ENCODE measurements at regions not wholly inside any gene's neighbourhood (a gene's known extent, or its start where the extent isn't known, plus 50 kb on each side); places are given as distances from the start of the nearest gene placed in this dataset.

DNA sequence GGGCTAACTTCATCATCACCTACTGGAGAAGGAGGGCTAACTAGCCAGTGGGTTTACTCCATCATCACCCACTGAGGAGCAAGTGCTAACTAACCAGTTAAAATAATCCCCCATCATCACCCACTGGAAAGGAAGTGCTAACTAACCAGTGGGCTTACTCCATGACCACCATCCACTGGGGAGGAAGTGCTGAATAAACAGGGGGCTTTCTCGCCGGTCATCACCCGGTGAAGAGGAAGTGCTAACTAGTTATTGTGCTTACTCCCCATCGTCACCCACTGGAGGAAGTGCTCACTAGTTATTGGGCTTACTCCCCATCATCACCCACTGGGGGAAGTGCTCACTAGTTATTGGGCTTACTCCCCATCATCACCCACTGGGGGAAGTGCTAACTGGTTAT, 124.4 kb upstream of the SALL3 start:
- no peak for TF ChIP-seq EZH2 (IDR thresholded peaks at IDR 0.05; ENCODE audit: borderline replicate concordance, low read depth, low read length, poor library complexity, severe bottlenecking)
- TF ChIP-seq, protein P1, sequence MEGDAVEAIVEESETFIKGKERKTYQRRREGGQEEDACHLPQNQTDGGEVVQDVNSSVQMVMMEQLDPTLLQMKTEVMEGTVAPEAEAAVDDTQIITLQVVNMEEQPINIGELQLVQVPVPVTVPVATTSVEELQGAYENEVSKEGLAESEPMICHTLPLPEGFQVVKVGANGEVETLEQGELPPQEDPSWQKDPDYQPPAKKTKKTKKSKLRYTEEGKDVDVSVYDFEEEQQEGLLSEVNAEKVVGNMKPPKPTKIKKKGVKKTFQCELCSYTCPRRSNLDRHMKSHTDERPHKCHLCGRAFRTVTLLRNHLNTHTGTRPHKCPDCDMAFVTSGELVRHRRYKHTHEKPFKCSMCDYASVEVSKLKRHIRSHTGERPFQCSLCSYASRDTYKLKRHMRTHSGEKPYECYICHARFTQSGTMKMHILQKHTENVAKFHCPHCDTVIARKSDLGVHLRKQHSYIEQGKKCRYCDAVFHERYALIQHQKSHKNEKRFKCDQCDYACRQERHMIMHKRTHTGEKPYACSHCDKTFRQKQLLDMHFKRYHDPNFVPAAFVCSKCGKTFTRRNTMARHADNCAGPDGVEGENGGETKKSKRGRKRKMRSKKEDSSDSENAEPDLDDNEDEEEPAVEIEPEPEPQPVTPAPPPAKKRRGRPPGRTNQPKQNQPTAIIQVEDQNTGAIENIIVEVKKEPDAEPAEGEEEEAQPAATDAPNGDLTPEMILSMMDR (conservative IDR thresholded peaks at IDR 0.05; ENCODE audit: low read depth, low read length): no peak
